ENCODE measurements at regions not wholly inside any gene's neighbourhood (a gene's known extent, or its start where the extent isn't known, plus 50 kb on each side); places are given as distances from the start of the nearest gene placed in this dataset.
"Not testable (repeated sequence)": the region's sequence is repeated elsewhere in the genome, so short reads cannot be mapped to it uniquely, and the experiment has no call there.

- CTCF ChIA-PET; H3K9me3 ChIP-seq (ENCODE audit: control insufficient read depth, insufficient read depth, low read length): not testable (repeated sequence)
These were observed 104.3 kb downstream of the MTPN start for GRCh38 chr7:135872861-135873260.

GRCh38 chr7:135862586-135863340 is 114.2 kb upstream of the FAM180A start:
- H3K27me3 ChIP-seq (ENCODE audit: control insufficient read depth, insufficient read depth, low read length) = peaks cover 9% of the 10 kb centered on the region
- ChIA-PET CTCF (interaction anchor here (2.7 kb wide), 1 partner anchor 62 kb away, joined by 9 read pairs; no protein-coding TSS in a partner anchor), POLR2A (no interaction called here)

More at GRCh38 chr7:135872861-135873260, 104.3 kb downstream of the MTPN start:
- DNase-seq (ENCODE audit: low read depth, low spot score); H3K27ac ChIP-seq (ENCODE audit: low read depth, low read length); H3K27me3 ChIP-seq (ENCODE audit: control insufficient read depth, insufficient read depth, low read length); H3K4me3 ChIP-seq (ENCODE audit: low read depth, low read length); POLR2A ChIA-PET: not testable (repeated sequence)

GRCh38 chr7:135859538-135859937 is 110.9 kb upstream of the FAM180A start:
- H3K9me3 ChIP-seq (ENCODE audit: control insufficient read depth, insufficient read depth, low read length) = peaks cover 6% of the 10 kb centered on the region; the same call in 1 of the 2 replicates
- H3K4me3 ChIP-seq (ENCODE audit: low read depth, low read length) = no peak overlapping the region
- no peak overlapping the region for H3K27ac ChIP-seq (ENCODE audit: low read depth, low read length)
- no peak for TF ChIP-seq CTCF (IDR thresholded peaks at IDR 0.05; ENCODE audit: low read depth, low read length)
- H3K27me3 ChIP-seq (ENCODE audit: control insufficient read depth, insufficient read depth, low read length) = peaks cover 9% of the 10 kb centered on the region
- CTCF ChIA-PET = no interaction called here
- POLR2A ChIA-PET = no interaction called here
- no peak for DNase-seq (ENCODE audit: low read depth, low spot score)

More at GRCh38 chr7:135862586-135863340, 114.2 kb upstream of the FAM180A start:
- DNase-seq (ENCODE audit: low read depth, low spot score) = no peak
- Histone ChIP-seq H3K4me3 (ENCODE audit: low read depth, low read length) (no peak overlapping the region), H3K9me3 (ENCODE audit: control insufficient read depth, insufficient read depth, low read length) (peaks cover 5% of the 10 kb centered on the region; the same call in 1 of the 2 replicates), H3K27ac (ENCODE audit: low read depth, low read length) (no peak overlapping the region)
- no peak for TF ChIP-seq CTCF (IDR thresholded peaks at IDR 0.05; ENCODE audit: low read depth, low read length)

GRCh38 chr7:135858851-135859250 is 110.2 kb upstream of the FAM180A start:
- Histone ChIP-seq H3K27me3 (ENCODE audit: control insufficient read depth, insufficient read depth, low read length) (peaks cover 9% of the 10 kb centered on the region), H3K4me3 (ENCODE audit: low read depth, low read length) (no peak overlapping the region), H3K9me3 (ENCODE audit: control insufficient read depth, insufficient read depth, low read length) (peaks cover 6% of the 10 kb centered on the region; the same call in 1 of the 2 replicates), H3K27ac (ENCODE audit: low read depth, low read length) (no peak overlapping the region)
- no peak for DNase-seq (ENCODE audit: low read depth, low spot score)
- TF ChIP-seq CTCF (IDR thresholded peaks at IDR 0.05; ENCODE audit: low read depth, low read length) = no peak
- ChIA-PET CTCF (no interaction called here), POLR2A (no interaction called here)

GRCh38 chr7:135858379-135858778 is 109.8 kb upstream of the FAM180A start:
- POLR2A ChIA-PET = no interaction called here
- H3K27ac ChIP-seq (ENCODE audit: low read depth, low read length) = no peak overlapping the region
- no peak for DNase-seq (ENCODE audit: low read depth, low spot score)

More at GRCh38 chr7:135858379-135858778, 109.8 kb upstream of the FAM180A start:
- no peak overlapping the region for H3K4me3 ChIP-seq (ENCODE audit: low read depth, low read length)
- TF ChIP-seq CTCF (IDR thresholded peaks at IDR 0.05; ENCODE audit: low read depth, low read length) = no peak
- CTCF ChIA-PET = no interaction called here
- peaks cover 6% of the 10 kb centered on the region; the same call in 1 of the 2 replicates for H3K9me3 ChIP-seq (ENCODE audit: control insufficient read depth, insufficient read depth, low read length)
- H3K27me3 ChIP-seq (ENCODE audit: control insufficient read depth, insufficient read depth, low read length) = peaks cover 9% of the 10 kb centered on the region

Data from AG04450 (cell line).